ENCODE measurements at regions not wholly inside any gene's neighbourhood (a gene's known extent, or its start where the extent isn't known, plus 50 kb on each side); places are given as distances from the start of the nearest gene placed in this dataset.
"Not testable (repeated sequence)": the region's sequence is repeated elsewhere in the genome, so short reads cannot be mapped to it uniquely, and the experiment has no call there.

DNA sequence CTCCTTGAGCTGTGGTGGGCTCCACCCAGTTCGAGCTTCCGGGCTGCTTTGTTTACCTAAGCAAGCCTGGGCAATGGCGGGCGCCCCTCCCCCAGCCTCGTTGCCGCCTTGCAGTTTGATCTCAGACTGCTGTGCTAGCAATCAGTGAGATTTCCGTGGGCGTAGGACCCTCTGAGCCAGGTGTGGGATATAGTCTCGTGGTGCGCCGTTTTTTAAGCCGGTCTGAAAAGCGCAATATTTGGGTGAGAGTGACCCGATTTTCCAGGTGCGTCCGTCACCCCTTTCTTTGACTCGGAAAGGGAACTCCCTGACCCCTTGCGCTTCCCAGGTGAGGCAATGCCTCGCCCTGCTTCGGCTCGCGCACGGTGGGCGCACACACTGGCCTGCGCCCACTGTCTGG is 1151.1 kb upstream of the SORCS1 start:
- TF ChIP-seq, protein P1, sequence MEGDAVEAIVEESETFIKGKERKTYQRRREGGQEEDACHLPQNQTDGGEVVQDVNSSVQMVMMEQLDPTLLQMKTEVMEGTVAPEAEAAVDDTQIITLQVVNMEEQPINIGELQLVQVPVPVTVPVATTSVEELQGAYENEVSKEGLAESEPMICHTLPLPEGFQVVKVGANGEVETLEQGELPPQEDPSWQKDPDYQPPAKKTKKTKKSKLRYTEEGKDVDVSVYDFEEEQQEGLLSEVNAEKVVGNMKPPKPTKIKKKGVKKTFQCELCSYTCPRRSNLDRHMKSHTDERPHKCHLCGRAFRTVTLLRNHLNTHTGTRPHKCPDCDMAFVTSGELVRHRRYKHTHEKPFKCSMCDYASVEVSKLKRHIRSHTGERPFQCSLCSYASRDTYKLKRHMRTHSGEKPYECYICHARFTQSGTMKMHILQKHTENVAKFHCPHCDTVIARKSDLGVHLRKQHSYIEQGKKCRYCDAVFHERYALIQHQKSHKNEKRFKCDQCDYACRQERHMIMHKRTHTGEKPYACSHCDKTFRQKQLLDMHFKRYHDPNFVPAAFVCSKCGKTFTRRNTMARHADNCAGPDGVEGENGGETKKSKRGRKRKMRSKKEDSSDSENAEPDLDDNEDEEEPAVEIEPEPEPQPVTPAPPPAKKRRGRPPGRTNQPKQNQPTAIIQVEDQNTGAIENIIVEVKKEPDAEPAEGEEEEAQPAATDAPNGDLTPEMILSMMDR (IDR thresholded peaks at IDR 0.05; ENCODE audit: poor library complexity): not testable (repeated sequence)
- TF ChIP-seq EZH2phosphoT487 (IDR thresholded peaks at IDR 0.05; ENCODE audit: low read depth, severe bottlenecking, unreplicated experiment); EZH2 (IDR thresholded peaks at IDR 0.05; ENCODE audit: borderline replicate concordance): not testable (repeated sequence)
